ENCODE measurements at regions not wholly inside any gene's neighbourhood (a gene's known extent, or its start where the extent isn't known, plus 50 kb on each side); places are given as distances from the start of the nearest gene placed in this dataset.

DNA sequence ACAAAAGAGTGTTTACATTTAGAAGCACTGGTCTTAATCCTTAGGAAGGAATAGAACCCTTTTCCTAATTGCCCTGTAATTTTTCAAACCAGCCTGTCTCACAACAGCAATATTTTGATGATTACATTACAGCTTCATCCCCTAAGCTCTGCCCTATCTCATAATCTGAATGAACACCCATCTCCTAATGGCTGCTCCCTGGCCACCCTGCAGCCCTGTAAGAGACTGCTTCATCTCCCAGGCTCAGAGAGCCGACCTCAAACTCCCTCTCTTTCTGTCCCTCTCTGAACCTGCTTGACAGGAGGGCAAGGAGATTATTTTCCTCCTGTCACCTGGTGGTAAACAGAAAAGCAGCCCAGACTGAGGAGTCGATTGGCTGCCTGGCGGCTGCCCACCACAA, 107.8 kb downstream of the MAIP1 start:
- ATAC-seq: no peak; the same call in 2 of the 3 replicates
- H3K9me2 ChIP-seq (ENCODE audit: insufficient read depth): peaks cover 6% of the 10 kb centered on the region; the same call in 1 of the 2 replicates
- peaks cover 13% of the 10 kb centered on the region for H3K4me1 ChIP-seq (ENCODE audit: insufficient read depth)
- no peaks in the 10 kb centered on the region for H3K79me2 ChIP-seq (replicated peaks; ENCODE audit: insufficient read depth)
- no peak overlapping the region for H3K4me3 ChIP-seq
- no peak overlapping the region for H2AFZ ChIP-seq
- Mint-ChIP-seq H3K36me3 (ENCODE audit: low read depth) (peaks cover 4% of the 10 kb centered on the region; the same call in 2 of the 3 replicates), H3K27me3 (ENCODE audit: insufficient read depth, low read depth, poor library complexity) (peaks cover 2% of the 10 kb centered on the region), H3K4me3 (no peak overlapping the region), H3K9me3 (peaks cover 4% of the 10 kb centered on the region; the same call in 2 of the 3 replicates), H3K4me1 (peaks cover 20% of the 10 kb centered on the region), H3K27ac (no peak overlapping the region)
- TF ChIP-seq NANOG (IDR thresholded peaks at IDR 0.05; ENCODE audit: borderline replicate concordance) (no peak), REST (IDR thresholded peaks at IDR 0.05; ENCODE audit: unreplicated experiment) (no peak), EZH2phosphoT487 (IDR thresholded peaks at IDR 0.05; ENCODE audit: unreplicated experiment) (no peak), ZNF114 (CRISPR knock-in tag; IDR thresholded peaks at IDR 0.05) (no peak), JUNB (IDR thresholded peaks at IDR 0.05; ENCODE audit: unreplicated experiment) (no peak), CTCF (conservative IDR thresholded peaks at IDR 0.05; ENCODE audit: low read depth in 2 of 2) (no peak), POLR2AphosphoS5 (IDR thresholded peaks at IDR 0.05; ENCODE audit: low read depth) (no peak), ZNF331 (CRISPR knock-in tag; IDR thresholded peaks at IDR 0.05; ENCODE audit: low read depth) (no peak), CREB1 (CRISPR knock-in tag; IDR thresholded peaks at IDR 0.05; ENCODE audit: low read depth) (no peak), EZH2 (IDR thresholded peaks at IDR 0.05; ENCODE audit: low read depth, unreplicated experiment) (no peak), STAT1 (IDR thresholded peaks at IDR 0.05; ENCODE audit: unreplicated experiment) (no peak)
- TF ChIP-seq, protein P1, sequence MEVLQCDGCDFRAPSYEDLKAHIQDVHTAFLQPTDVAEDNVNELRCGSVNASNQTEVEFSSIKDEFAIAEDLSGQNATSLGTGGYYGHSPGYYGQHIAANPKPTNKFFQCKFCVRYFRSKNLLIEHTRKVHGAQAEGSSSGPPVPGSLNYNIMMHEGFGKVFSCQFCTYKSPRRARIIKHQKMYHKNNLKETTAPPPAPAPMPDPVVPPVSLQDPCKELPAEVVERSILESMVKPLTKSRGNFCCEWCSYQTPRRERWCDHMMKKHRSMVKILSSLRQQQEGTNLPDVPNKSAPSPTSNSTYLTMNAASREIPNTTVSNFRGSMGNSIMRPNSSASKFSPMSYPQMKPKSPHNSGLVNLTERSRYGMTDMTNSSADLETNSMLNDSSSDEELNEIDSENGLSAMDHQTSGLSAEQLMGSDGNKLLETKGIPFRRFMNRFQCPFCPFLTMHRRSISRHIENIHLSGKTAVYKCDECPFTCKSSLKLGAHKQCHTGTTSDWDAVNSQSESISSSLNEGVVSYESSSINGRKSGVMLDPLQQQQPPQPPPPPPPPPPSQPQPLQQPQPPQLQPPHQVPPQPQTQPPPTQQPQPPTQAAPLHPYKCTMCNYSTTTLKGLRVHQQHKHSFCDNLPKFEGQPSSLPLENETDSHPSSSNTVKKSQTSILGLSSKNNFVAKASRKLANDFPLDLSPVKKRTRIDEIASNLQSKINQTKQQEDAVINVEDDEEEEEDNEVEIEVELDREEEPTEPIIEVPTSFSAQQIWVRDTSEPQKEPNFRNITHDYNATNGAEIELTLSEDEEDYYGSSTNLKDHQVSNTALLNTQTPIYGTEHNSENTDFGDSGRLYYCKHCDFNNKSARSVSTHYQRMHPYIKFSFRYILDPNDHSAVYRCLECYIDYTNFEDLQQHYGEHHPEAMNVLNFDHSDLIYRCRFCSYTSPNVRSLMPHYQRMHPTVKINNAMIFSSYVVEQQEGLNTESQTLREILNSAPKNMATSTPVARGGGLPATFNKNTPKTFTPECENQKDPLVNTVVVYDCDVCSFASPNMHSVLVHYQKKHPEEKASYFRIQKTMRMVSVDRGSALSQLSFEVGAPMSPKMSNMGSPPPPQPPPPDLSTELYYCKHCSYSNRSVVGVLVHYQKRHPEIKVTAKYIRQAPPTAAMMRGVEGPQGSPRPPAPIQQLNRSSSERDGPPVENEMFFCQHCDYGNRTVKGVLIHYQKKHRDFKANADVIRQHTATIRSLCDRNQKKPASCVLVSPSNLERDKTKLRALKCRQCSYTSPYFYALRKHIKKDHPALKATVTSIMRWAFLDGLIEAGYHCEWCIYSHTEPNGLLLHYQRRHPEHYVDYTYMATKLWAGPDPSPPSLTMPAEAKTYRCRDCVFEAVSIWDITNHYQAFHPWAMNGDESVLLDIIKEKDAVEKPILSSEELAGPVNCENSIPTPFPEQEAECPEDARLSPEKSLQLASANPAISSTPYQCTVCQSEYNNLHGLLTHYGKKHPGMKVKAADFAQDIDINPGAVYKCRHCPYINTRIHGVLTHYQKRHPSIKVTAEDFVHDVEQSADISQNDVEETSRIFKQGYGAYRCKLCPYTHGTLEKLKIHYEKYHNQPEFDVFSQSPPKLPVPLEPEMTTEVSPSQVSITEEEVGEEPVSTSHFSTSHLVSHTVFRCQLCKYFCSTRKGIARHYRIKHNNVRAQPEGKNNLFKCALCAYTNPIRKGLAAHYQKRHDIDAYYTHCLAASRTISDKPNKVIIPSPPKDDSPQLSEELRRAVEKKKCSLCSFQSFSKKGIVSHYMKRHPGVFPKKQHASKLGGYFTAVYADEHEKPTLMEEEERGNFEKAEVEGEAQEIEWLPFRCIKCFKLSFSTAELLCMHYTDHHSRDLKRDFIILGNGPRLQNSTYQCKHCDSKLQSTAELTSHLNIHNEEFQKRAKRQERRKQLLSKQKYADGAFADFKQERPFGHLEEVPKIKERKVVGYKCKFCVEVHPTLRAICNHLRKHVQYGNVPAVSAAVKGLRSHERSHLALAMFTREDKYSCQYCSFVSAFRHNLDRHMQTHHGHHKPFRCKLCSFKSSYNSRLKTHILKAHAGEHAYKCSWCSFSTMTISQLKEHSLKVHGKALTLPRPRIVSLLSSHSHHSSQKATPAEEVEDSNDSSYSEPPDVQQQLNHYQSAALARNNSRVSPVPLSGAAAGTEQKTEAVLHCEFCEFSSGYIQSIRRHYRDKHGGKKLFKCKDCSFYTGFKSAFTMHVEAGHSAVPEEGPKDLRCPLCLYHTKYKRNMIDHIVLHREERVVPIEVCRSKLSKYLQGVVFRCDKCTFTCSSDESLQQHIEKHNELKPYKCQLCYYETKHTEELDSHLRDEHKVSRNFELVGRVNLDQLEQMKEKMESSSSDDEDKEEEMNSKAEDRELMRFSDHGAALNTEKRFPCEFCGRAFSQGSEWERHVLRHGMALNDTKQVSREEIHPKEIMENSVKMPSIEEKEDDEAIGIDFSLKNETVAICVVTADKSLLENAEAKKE (CRISPR knock-in tag; IDR thresholded peaks at IDR 0.05): no peak
- TF ChIP-seq, protein P2, sequence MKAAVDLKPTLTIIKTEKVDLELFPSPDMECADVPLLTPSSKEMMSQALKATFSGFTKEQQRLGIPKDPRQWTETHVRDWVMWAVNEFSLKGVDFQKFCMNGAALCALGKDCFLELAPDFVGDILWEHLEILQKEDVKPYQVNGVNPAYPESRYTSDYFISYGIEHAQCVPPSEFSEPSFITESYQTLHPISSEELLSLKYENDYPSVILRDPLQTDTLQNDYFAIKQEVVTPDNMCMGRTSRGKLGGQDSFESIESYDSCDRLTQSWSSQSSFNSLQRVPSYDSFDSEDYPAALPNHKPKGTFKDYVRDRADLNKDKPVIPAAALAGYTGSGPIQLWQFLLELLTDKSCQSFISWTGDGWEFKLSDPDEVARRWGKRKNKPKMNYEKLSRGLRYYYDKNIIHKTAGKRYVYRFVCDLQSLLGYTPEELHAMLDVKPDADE (IDR thresholded peaks at IDR 0.05): no peak
- H3F3A ChIP-seq (replicated peaks; ENCODE audit: low read depth): no peaks in the 10 kb centered on the region
- H3K27ac ChIP-seq (ENCODE audit: low read depth): no peak overlapping the region
- H4K20me1 ChIP-seq (replicated peaks; ENCODE audit: insufficient read depth): no peaks in the 10 kb centered on the region
- peak; percentile 5 for DNase-seq (ENCODE audit: low spot score)
- H3K27me3 ChIP-seq (ENCODE audit: insufficient read depth): no peaks in the 10 kb centered on the region
- no peaks in the 10 kb centered on the region for H3K36me3 ChIP-seq (ENCODE audit: insufficient read depth)
- no peak overlapping the region for H3K4me2 ChIP-seq

Data from GM23338 (cell line).